Fibroblast of villous mesenchyme (primary cell): ENCODE measurements at regions not wholly inside any gene's neighbourhood (a gene's known extent, or its start where the extent isn't known, plus 50 kb on each side); places are given as distances from the start of the nearest gene placed in this dataset.

ENCODE experiments used
- DNase-seq: peaks from one replicate; pipeline ENCODE4 v3.0.0-alpha.2; 2010; ENCODE audit warnings: low read depth
- H3K4me3 ChIP-seq: 2 replicates; pipeline ENCODE4 v1.5.1; 2011; ENCODE audit warnings: low read depth, mild to moderate bottlenecking, low read length
- TF ChIP-seq, protein P1 (sequence below): IDR thresholded peaks from 2 replicates; pipeline ENCODE4 v1.5.1; 2012; ENCODE audit warnings: low read depth, mild to moderate bottlenecking, low read length; ENCODE audit not compliant: insufficient read depth

DNA sequence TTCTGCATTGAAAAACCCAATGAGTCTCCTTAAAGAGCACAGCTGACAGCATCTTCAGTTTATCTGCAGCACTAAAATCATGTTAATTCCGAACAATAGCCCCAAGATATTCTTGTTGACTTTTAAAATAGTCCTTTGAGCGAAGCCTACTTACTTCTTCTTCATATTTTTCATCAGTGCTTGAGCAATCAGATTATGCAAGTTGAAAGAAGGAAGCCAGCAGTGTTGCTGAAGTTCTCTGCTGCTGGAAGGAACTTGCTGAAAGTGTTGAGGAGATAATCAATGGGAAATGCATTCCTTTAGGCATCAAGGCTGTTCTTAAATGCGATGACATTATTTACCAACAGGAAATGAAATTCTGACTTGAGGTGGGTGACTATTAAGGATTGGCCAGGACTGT, 105.9 kb upstream of the SNTG2 start:
- H3K4me3 ChIP-seq, result no peak overlapping the region
- TF ChIP-seq, protein P1, sequence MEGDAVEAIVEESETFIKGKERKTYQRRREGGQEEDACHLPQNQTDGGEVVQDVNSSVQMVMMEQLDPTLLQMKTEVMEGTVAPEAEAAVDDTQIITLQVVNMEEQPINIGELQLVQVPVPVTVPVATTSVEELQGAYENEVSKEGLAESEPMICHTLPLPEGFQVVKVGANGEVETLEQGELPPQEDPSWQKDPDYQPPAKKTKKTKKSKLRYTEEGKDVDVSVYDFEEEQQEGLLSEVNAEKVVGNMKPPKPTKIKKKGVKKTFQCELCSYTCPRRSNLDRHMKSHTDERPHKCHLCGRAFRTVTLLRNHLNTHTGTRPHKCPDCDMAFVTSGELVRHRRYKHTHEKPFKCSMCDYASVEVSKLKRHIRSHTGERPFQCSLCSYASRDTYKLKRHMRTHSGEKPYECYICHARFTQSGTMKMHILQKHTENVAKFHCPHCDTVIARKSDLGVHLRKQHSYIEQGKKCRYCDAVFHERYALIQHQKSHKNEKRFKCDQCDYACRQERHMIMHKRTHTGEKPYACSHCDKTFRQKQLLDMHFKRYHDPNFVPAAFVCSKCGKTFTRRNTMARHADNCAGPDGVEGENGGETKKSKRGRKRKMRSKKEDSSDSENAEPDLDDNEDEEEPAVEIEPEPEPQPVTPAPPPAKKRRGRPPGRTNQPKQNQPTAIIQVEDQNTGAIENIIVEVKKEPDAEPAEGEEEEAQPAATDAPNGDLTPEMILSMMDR, result no peak
- DNase-seq, result no peak

DNA sequence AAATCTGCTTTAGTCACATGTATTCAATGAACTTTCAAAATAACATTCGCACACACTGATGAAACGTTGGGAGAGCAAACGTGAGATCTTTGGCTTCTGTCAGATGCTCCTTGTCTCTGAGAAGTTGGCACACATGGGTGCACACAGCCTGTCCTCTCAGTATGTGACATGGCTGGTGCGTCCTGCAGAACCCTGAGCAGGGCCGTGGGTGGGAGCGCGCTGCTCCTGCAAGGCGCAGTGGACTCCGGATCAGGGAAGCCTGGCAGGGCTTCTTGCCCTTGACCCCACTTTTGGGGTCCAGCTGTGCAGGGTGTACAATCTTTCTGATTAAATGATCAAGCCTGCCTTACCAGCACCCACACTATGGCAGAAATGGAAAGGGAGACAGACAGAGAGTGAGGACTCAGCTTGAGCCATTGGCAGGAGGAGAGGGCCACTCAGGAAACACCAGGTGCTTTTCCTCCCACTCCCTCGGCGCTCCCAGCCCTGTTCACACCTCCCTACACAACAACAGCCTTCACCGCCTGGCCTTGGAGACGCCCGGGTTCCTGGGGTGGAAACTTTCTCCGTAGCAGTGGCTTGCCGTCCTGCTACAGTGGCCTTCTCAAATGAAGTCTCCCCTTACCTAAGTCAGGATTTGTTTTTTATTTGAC, 108.4 kb upstream of the SNTG2 start:
- no peak overlapping the region for H3K4me3 ChIP-seq
- no peak for DNase-seq
- TF ChIP-seq, protein P1, result no peak

DNA sequence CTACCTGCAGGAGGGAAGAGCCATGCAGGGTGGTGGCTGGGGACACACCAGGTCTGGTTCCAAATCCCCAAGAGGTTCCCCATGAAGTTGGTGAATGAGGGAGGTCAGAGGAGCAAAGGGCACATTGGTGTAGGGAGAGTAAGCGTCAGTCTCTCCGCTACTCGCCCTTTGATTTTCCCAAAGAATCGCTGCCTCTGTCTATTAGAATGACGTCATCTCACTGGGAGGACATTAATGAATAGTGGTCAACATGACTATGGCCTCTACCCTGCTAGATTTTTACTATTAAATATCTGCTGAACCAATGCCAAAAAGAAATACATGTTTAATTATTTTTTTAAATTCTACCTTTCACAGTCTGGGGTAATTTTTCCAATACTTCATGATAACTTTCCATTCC, 109.6 kb upstream of the SNTG2 start:
- no peak for DNase-seq
- TF ChIP-seq, protein P1, result no peak
- H3K4me3 ChIP-seq, result no peak overlapping the region

DNA sequence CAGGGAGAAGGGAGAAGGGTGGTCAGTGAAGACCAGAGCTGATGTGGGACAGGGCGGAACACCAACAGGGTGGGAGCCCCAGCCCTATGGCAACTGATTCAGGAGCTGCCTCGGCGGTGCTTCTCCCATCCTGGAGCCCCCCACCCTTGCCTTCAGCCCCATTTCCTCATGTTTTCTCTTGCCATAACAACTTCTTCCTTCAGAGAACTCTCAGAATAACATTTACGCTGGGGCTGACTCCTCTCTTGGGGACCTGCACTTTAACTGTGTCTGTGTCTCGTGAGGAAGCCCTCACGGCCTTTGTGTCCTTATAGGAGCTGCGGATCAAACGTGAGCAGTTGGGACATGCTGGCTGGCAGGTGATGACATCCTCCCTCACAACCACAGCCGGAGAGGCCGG, 116.4 kb upstream of the SNTG2 start:
- TF ChIP-seq, protein P1, result no peak
- DNase-seq, result no peak
- H3K4me3 ChIP-seq, result no peak overlapping the region

DNA sequence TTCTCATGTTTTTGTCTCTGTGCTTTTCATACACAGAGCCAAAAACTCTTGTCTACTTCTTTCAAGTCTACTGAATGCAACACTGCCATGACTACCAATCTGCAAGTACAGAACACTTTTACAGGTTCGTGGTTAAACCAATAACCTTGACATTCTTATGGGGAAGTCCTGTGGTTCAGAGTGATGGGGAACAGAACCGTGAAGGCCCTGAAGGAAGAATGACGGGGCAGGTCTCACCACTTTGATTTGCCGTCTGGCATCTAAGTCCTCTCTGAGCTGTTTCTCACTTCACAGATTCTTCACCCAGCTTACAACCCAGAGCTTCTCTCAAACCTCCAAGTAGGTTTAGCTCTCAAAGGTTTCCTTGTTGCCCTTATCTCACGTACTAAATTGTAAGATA, 117.5 kb upstream of the SNTG2 start:
- TF ChIP-seq, protein P1, result no peak
- no peak for DNase-seq
- no peak overlapping the region for H3K4me3 ChIP-seq

DNA sequence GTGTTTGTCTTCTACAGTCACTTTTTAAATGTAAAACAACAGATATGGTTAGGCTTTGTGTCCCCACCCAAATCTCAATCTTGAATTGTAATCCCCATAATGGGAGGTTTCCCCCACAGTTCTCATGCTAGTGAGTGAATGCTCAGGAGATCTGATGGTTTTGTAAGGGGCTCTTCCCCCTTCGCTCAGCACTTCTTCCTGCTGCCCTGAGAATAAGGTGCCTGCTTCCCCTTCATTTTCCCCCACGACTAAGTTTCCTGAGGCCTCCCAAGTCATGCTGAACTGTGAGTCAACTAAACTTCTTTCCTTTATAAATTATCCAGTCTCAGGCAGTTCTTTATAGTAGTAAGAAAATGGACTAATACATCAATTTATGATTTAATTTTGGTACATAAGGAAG, 118.0 kb upstream of the SNTG2 start:
- TF ChIP-seq, protein P1, result no peak
- DNase-seq, result no peak
- no peak overlapping the region for H3K4me3 ChIP-seq

DNA sequence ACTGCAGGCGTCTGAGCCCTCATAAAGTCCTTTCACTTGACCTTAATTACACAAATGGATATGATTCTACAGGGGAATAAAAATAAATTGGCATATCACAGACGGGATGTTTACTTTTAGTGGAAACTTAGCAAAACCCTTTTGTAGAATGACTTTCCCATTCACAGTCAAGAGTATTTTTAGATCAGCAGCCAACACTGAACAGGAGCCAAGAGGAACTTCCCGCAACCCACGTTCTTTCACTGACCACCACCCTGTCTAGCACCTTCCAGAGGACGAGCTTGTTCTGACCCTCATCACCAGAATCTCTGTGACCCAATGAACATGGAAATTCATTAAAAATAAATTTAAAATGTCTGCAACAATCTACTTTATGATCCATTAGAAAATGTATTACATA, 119.0 kb upstream of the SNTG2 start:
- DNase-seq, result no peak
- TF ChIP-seq, protein P1, result no peak
- H3K4me3 ChIP-seq, result no peak overlapping the region
